HEK293 (cell line): ENCODE measurements at regions not wholly inside any gene's neighbourhood (a gene's known extent, or its start where the extent isn't known, plus 50 kb on each side); places are given as distances from the start of the nearest gene placed in this dataset.
"Not testable (repeated sequence)": the region's sequence is repeated elsewhere in the genome, so short reads cannot be mapped to it uniquely, and the experiment has no call there.

Experiments
- CTCF ChIA-PET: fragments of 350-600 bp; formaldehyde crosslinking; extraction: SDS; loops from one replicate; lab custom pipeline; 2021; ENCODE audit warnings: antibody characterized with exemption; lab: Yijun Ruan, JAX
- POLR2A ChIA-PET: fragments of 300-600 bp; formaldehyde crosslinking; extraction: SDS; loops from one replicate; lab custom pipeline; 2020; ENCODE audit warnings: antibody characterized with exemption, inconsistent platforms; lab: Yijun Ruan, JAX
- H3K27ac ChIP-seq: fragments of 200-500 bp; sonication (Bioruptor generic); 2 replicates; pipeline ENCODE4 v1.5.1; 2014; ENCODE audit warnings: low read depth, low read length, control low read depth, inconsistent platforms; ENCODE audit errors: extremely low read depth
- H3K36me3 ChIP-seq, 2 experiments: fragments of 200-500 bp in 1 of 2; sonication (Bioruptor generic) in 1 of 2; 1 replicate in 1 of 2; 2 replicates in 1 of 2; pipeline ENCODE4 v1.5.1; 2014 to 2017; ENCODE audit warnings: inconsistent platforms in 2 of 2, low read length in 2 of 2; ENCODE audit not compliant: control insufficient read depth in 2 of 2, insufficient read depth in 1 of 2
- H3K4me1 ChIP-seq: fragments of 200-500 bp; sonication (Bioruptor generic); 2 replicates; pipeline ENCODE4 v1.5.1; 2014; ENCODE audit warnings: mild to moderate bottlenecking, low read length, inconsistent platforms; ENCODE audit not compliant: control insufficient read depth, insufficient read depth
- H3K4me3 ChIP-seq: 2 replicates; pipeline ENCODE4 v1.5.1; 2011; ENCODE audit warnings: low read depth, mild to moderate bottlenecking, control low read depth, low read length, moderate library complexity
- H3K9me3 ChIP-seq: fragments of 200-500 bp; sonication (Bioruptor generic); 2 replicates; pipeline ENCODE4 v1.5.1; 2014; ENCODE audit warnings: low read depth, low read length, inconsistent platforms; ENCODE audit not compliant: control insufficient read depth, insufficient read depth
- CTCF ChIP-seq: fragments of 450-650 bp; formaldehyde crosslinking; IDR thresholded peaks from 2 replicates; pipeline ENCODE4 v1.5.1; 2016; ENCODE audit warnings: missing biosample characterization, missing genetic modification characterization
- FEZF1 ChIP-seq: fragments of 450-650 bp; formaldehyde crosslinking; IDR thresholded peaks from 2 replicates; pipeline ENCODE4 v1.5.1; 2016; ENCODE audit warnings: missing biosample characterization, missing genetic modification characterization
- GFI1B ChIP-seq: fragments of 450-650 bp; formaldehyde crosslinking; IDR thresholded peaks from 2 replicates; pipeline ENCODE4 v1.5.1; 2016; ENCODE audit warnings: missing biosample characterization, missing genetic modification characterization
- HOXC10 ChIP-seq: sonication (generic); formaldehyde crosslinking; IDR thresholded peaks from 2 replicates; pipeline ENCODE4 v1.8.1; 2023; ENCODE audit warnings: mild to moderate bottlenecking, missing genetic modification reagents
- KLF1 ChIP-seq: fragments of 450-650 bp; formaldehyde crosslinking; IDR thresholded peaks from 2 replicates; pipeline ENCODE4 v1.5.1; 2016; ENCODE audit warnings: missing biosample characterization, missing genetic modification characterization
- MYNN ChIP-seq: fragments of 450-650 bp; formaldehyde crosslinking; IDR thresholded peaks from 2 replicates; pipeline ENCODE4 v1.5.1; 2016; ENCODE audit warnings: missing biosample characterization, missing genetic modification characterization, borderline replicate concordance
- OSR2 ChIP-seq: fragments of 450-650 bp; formaldehyde crosslinking; IDR thresholded peaks from 2 replicates; pipeline ENCODE4 v1.5.1; 2016; ENCODE audit warnings: missing biosample characterization, missing genetic modification characterization
- PRDM1 ChIP-seq: fragments of 450-650 bp; formaldehyde crosslinking; IDR thresholded peaks from 2 replicates; pipeline ENCODE4; 2016; ENCODE audit warnings: missing biosample characterization, missing genetic modification characterization
- YY2 ChIP-seq: fragments of 450-650 bp; formaldehyde crosslinking; IDR thresholded peaks from 2 replicates; pipeline ENCODE4 v1.5.1; 2016; ENCODE audit warnings: missing biosample characterization, missing genetic modification characterization
- ZBTB10 ChIP-seq: fragments of 450-650 bp; formaldehyde crosslinking; IDR thresholded peaks from 2 replicates; pipeline ENCODE4 v1.5.1; 2016; ENCODE audit warnings: missing biosample characterization, missing genetic modification characterization
- ZBTB17 ChIP-seq: fragments of 450-650 bp; formaldehyde crosslinking; IDR thresholded peaks from 2 replicates; pipeline ENCODE4 v1.5.1; 2016; ENCODE audit warnings: missing biosample characterization, missing genetic modification characterization
- ZBTB21 ChIP-seq: fragments of 450-650 bp; formaldehyde crosslinking; IDR thresholded peaks from 2 replicates; pipeline ENCODE4 v1.5.1; 2017; ENCODE audit warnings: missing biosample characterization, missing genetic modification characterization
- ZFP69B ChIP-seq: fragments of 450-650 bp; formaldehyde crosslinking; IDR thresholded peaks from 2 replicates; pipeline ENCODE4 v1.5.1; 2016; ENCODE audit warnings: missing biosample characterization, missing genetic modification characterization
- ZNF10 ChIP-seq: fragments of 450-650 bp; formaldehyde crosslinking; IDR thresholded peaks from 2 replicates; pipeline ENCODE4 v1.5.1; 2017; ENCODE audit warnings: missing biosample characterization, missing genetic modification characterization
- ZNF19 ChIP-seq: fragments of 450-650 bp; formaldehyde crosslinking; IDR thresholded peaks from 2 replicates; pipeline ENCODE4; 2016; ENCODE audit warnings: missing biosample characterization, missing genetic modification characterization, low read depth
- ZNF223 ChIP-seq: fragments of 450-650 bp; formaldehyde crosslinking; IDR thresholded peaks from 2 replicates; pipeline ENCODE4 v1.5.1; 2016; ENCODE audit warnings: missing biosample characterization, missing genetic modification characterization
- ZNF292 ChIP-seq: fragments of 450-650 bp; formaldehyde crosslinking; IDR thresholded peaks from 2 replicates; pipeline ENCODE4 v1.5.1; 2016; ENCODE audit warnings: low read depth, missing biosample characterization, missing genetic modification characterization, borderline replicate concordance
- ZNF311 ChIP-seq: fragments of 450-650 bp; formaldehyde crosslinking; IDR thresholded peaks from 2 replicates; pipeline ENCODE4 v1.5.1; 2017; ENCODE audit warnings: missing biosample characterization, missing genetic modification characterization, borderline replicate concordance
- ZNF324 ChIP-seq: fragments of 450-650 bp; formaldehyde crosslinking; IDR thresholded peaks from 2 replicates; pipeline ENCODE4 v1.5.1; 2016; ENCODE audit warnings: missing biosample characterization, missing genetic modification characterization
- ZNF394 ChIP-seq: fragments of 450-650 bp; formaldehyde crosslinking; IDR thresholded peaks from 2 replicates; pipeline ENCODE4 v1.5.1; 2016; ENCODE audit warnings: missing biosample characterization, missing genetic modification characterization, mild to moderate bottlenecking, moderate library complexity, borderline replicate concordance
- ZNF426 ChIP-seq: fragments of 450-650 bp; formaldehyde crosslinking; IDR thresholded peaks from 2 replicates; pipeline ENCODE4 v1.5.1; 2017; ENCODE audit warnings: missing biosample characterization, missing genetic modification characterization, mild to moderate bottlenecking, inconsistent platforms, moderate library complexity
- ZNF560 ChIP-seq: fragments of 450-650 bp; formaldehyde crosslinking; IDR thresholded peaks from 2 replicates; pipeline ENCODE4 v1.5.1; 2017; ENCODE audit warnings: missing biosample characterization, missing genetic modification characterization, borderline replicate concordance
- ZNF610 ChIP-seq: fragments of 450-650 bp; formaldehyde crosslinking; IDR thresholded peaks from 2 replicates; pipeline ENCODE4 v1.5.1; 2016; ENCODE audit warnings: missing biosample characterization, missing genetic modification characterization, borderline replicate concordance
- ZNF626 ChIP-seq: fragments of 450-650 bp; sonication (Bioruptor Pico); formaldehyde crosslinking; IDR thresholded peaks from 2 replicates; pipeline ENCODE4 v1.5.1; 2018; ENCODE audit warnings: missing biosample characterization, missing genetic modification characterization, inconsistent platforms
- ZNF660 ChIP-seq: fragments of 450-650 bp; IDR thresholded peaks from 2 replicates; pipeline ENCODE4 v1.5.1; 2018; ENCODE audit warnings: missing biosample characterization, mild to moderate bottlenecking, missing genetic modification characterization
- ZNF664 ChIP-seq: fragments of 450-650 bp; formaldehyde crosslinking; IDR thresholded peaks from 2 replicates; pipeline ENCODE4 v1.5.1; 2016; ENCODE audit warnings: missing biosample characterization, missing genetic modification characterization
- ZNF692 ChIP-seq: fragments of 450-650 bp; formaldehyde crosslinking; IDR thresholded peaks from 2 replicates; pipeline ENCODE4 v1.5.1; 2016; ENCODE audit warnings: missing biosample characterization, missing genetic modification characterization
- ZNF792 ChIP-seq: fragments of 450-650 bp; formaldehyde crosslinking; IDR thresholded peaks from 2 replicates; pipeline ENCODE4 v1.5.1; 2016; ENCODE audit warnings: missing biosample characterization, missing genetic modification characterization

- H3K36me3 ChIP-seq, result no peaks in the 10 kb centered on the region
- ChIA-PET POLR2A (no interaction called here), CTCF (no interaction called here)
- no peaks in the 10 kb centered on the region for H3K9me3 ChIP-seq
- H3K27ac ChIP-seq, result no peak overlapping the region
- no peak for TF ChIP-seq ZNF311
- TF ChIP-seq ZBTB10 (tag by site-specific recombination), result no peak
- TF ChIP-seq KLF1 (tag by site-specific recombination), result no peak
- no peak for TF ChIP-seq OSR2 (tag by site-specific recombination)
- no peak for TF ChIP-seq ZFP69B
- no peak for TF ChIP-seq ZNF394 (tag by site-specific recombination)
- TF ChIP-seq ZNF10 (tag by site-specific recombination), result no peak
- TF ChIP-seq ZBTB21, result no peak
- TF ChIP-seq PRDM1 (tag by site-specific recombination), result no peak
- no peak for TF ChIP-seq ZNF426 (tag by site-specific recombination)
- no peak for TF ChIP-seq ZNF324 (tag by site-specific recombination)
- no peak for TF ChIP-seq ZNF626 (tag by site-specific recombination)
- no peak for TF ChIP-seq ZNF610
- TF ChIP-seq FEZF1 (tag by site-specific recombination), result no peak
- TF ChIP-seq MYNN (tag by site-specific recombination), result no peak
- no peak for TF ChIP-seq ZNF692 (tag by site-specific recombination)
- H3K4me3 ChIP-seq, result no peak overlapping the region
- no peaks in the 10 kb centered on the region for H3K4me1 ChIP-seq
These were observed 225.5 kb upstream of the CDH8 start for GRCh38 chr16:62261760-62262159.

GRCh38 chr16:62258931-62259435 is 222.7 kb upstream of the CDH8 start:
- POLR2A ChIA-PET, H3K9me3 ChIP-seq, H3K4me3 ChIP-seq, H3K27ac ChIP-seq, H3K36me3 ChIP-seq, H3K4me1 ChIP-seq, CTCF ChIA-PET: not testable (repeated sequence)

GRCh38 chr16:62256406-62256805 is 220.2 kb upstream of the CDH8 start:
- no peaks in the 10 kb centered on the region for H3K4me1 ChIP-seq
- H3K9me3 ChIP-seq, result no peaks in the 10 kb centered on the region
- H3K27ac ChIP-seq, result no peak overlapping the region
- no peaks in the 10 kb centered on the region for H3K36me3 ChIP-seq
- no peak overlapping the region for H3K4me3 ChIP-seq
- ChIA-PET CTCF (interaction anchor here (0.7 to 1.5 kb wide), 4 partner anchors 32 to 1011 kb away, joined by 3 to 6 read pairs (median 4); no protein-coding TSS in a partner anchor), POLR2A (no interaction called here)
- TF ChIP-seq ZNF660 (tag by site-specific recombination) (no peak), ZNF292 (tag by site-specific recombination) (no peak), HOXC10 (CRISPR knock-in tag) (no peak), ZNF792 (tag by site-specific recombination) (no peak), ZNF664 (tag by site-specific recombination) (no peak), ZNF324 (tag by site-specific recombination) (no peak), ZBTB17 (tag by site-specific recombination) (no peak), ZNF223 (tag by site-specific recombination) (no peak), ZNF560 (tag by site-specific recombination) (no peak), YY2 (tag by site-specific recombination) (no peak), CTCF (tag by site-specific recombination) (no peak), GFI1B (no peak), ZNF19 (tag by site-specific recombination) (no peak)
